ENCODE measurements at regions not wholly inside any gene's neighbourhood (a gene's known extent, or its start where the extent isn't known, plus 50 kb on each side); places are given as distances from the start of the nearest gene placed in this dataset.

DNA sequence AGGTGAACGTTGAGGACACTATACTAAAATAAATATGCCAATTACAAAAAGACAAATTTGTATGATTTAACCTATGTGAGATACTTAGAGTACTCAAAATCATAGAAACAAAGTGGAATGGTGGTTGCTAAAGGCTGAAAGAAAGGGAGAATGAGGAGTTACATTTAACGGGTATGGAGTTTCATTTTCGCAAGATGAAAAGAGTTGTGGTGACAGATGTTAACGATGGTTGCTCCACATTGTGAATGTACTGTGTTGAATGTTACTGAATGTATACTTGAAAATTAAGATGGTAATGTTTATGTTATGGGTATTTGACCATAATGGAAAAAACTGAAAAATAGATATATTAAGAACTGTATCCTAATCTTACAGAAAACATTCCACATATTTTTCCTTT is 51.3 kb upstream of the MOCS2 start:
- no peak for DNase-seq (ENCODE audit: low read depth)
- no peak overlapping the region for H3K4me3 ChIP-seq (ENCODE audit: low read length)
- no peak for TF ChIP-seq CTCF (conservative IDR thresholded peaks at IDR 0.05; ENCODE audit: low read depth, low read length)

DNA sequence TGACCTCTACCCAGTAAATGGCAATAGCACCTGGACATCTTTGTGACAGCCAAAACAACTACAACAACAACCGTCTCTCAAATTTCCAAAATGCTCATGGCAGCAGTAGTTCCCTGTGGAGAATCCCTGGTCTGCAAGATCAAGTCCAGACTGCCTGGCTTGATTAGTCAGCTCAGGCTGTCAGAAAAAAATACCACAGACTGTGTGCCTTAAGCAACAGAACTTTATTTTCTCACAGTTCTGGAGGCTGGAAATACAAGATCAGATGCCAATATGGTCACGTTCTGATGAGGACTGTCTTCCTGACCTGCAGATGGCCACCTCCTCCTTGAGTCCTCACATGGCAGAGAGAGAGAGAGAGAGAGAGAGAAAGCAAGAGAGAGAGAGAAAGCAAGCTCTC is 52.3 kb upstream of the MOCS2 start:
- H3K4me3 ChIP-seq (ENCODE audit: low read length): no peak overlapping the region
- no peak for DNase-seq (ENCODE audit: low read depth)
- no peak for TF ChIP-seq CTCF (conservative IDR thresholded peaks at IDR 0.05; ENCODE audit: low read depth, low read length)

DNA sequence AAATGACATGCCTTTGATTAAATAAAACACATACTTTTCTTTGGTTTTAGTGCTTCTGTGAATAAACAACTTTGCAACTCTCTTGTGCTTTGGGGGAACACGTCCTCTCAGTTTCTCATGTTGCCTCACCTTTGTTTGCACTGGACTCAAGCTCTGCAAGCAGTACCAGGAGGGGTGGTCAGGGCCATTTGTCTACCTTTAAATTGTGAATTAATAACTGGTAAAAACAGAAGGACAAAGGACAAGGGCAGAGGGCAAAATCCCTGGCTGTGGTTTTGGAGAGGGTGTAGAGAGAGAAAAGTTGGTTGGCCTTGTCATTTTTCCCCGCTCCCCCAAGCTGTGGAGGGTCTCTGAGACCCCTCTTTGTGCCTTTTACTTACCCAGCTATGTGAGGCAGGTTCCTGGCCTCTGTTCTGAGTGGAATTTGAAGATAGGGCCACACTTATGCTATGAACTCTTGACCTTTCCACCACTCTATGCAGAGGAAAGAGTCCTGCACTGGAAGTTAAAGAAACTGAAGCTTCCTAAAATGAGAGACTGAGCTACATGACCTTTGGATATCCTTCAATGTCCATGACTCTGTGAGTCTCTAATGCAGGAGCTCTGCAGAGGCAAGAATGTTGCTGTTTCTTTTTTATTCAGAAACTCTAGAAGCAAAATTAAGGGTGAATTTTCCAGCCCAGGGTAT is 55.1 kb upstream of the MOCS2 start:
- DNase-seq (ENCODE audit: low read depth): no peak
- no peak overlapping the region for H3K4me3 ChIP-seq (ENCODE audit: low read length)
- TF ChIP-seq CTCF (conservative IDR thresholded peaks at IDR 0.05; ENCODE audit: low read depth, low read length): no peak

GRCh38 chr5:53165431-53166182 is 56.0 kb upstream of the MOCS2 start:
- H3K4me3 ChIP-seq (ENCODE audit: low read length): no peak overlapping the region
- DNase-seq (ENCODE audit: low read depth): no peak
- TF ChIP-seq CTCF (conservative IDR thresholded peaks at IDR 0.05; ENCODE audit: low read depth, low read length): no peak

GRCh38 chr5:53166183-53166495 is 56.6 kb upstream of the MOCS2 start:
- no peak overlapping the region for H3K4me3 ChIP-seq (ENCODE audit: low read length)
- DNase-seq (ENCODE audit: low read depth): no peak
- TF ChIP-seq CTCF (conservative IDR thresholded peaks at IDR 0.05; ENCODE audit: low read depth, low read length): no peak

DNA sequence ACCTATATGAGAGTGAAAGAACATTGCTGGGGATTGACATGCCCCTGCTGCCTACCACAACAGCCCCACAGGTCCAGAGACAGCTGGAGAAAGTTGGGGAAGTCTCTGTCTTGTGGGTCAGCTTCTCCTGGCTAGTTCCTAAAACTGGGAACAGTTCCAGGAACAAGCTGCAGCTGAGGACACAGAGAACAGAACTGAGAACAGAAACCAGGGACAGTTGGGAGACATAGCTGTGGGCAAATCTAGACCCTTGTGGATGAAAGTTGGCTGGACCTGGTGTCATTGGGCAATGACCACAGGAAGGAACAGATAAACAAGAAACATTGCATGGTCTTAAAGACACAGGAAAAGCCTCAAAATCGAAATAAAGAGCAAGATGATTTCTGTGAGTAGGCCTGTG is 58.3 kb upstream of the MOCS2 start:
- no peak for DNase-seq (ENCODE audit: low read depth)
- no peak for TF ChIP-seq CTCF (conservative IDR thresholded peaks at IDR 0.05; ENCODE audit: low read depth, low read length)
- H3K4me3 ChIP-seq (ENCODE audit: low read length): no peak overlapping the region

- TF ChIP-seq CTCF (conservative IDR thresholded peaks at IDR 0.05; ENCODE audit: low read depth, low read length): no peak
Measured at GRCh38 chr5:53169933-53170332, 60.4 kb upstream of the MOCS2 start.

More at GRCh38 chr5:53169933-53170332, 60.4 kb upstream of the MOCS2 start:
- DNase-seq (ENCODE audit: low read depth): no peak
- no peak overlapping the region for H3K4me3 ChIP-seq (ENCODE audit: low read length)

All from retinal pigment epithelial cell (primary cell).